ENCODE measurements at regions not wholly inside any gene's neighbourhood (a gene's known extent, or its start where the extent isn't known, plus 50 kb on each side); places are given as distances from the start of the nearest gene placed in this dataset.

DNA sequence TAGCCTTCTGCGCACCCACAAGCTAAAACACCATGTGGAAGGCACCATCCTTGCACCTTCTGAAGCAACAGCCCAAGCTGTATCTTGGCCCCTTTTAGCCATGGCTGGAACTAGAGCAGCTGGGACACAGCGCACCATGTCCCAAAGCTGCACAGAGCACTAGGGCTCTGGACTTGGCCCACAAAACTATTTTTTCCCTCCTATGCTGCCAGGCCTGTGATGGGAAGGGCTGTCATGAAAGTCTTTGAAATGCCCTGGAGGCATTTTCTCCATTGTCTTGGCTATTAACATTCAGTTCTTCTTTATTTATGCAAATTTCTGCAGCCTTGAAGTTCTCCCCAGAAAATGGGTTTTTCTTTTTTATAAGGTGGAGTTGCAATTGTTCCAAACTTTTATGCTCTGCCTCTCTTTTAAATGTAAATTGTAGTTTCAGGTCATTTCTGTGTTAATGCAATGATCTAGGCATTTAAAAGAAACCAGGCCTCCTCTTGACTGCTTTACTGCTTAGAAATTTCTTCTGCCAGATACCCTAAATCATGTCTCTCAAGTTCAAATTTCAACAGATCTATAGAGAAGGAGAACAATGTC is 996.3 kb downstream of the TAF11L14 start:
- TF ChIP-seq, protein P1, sequence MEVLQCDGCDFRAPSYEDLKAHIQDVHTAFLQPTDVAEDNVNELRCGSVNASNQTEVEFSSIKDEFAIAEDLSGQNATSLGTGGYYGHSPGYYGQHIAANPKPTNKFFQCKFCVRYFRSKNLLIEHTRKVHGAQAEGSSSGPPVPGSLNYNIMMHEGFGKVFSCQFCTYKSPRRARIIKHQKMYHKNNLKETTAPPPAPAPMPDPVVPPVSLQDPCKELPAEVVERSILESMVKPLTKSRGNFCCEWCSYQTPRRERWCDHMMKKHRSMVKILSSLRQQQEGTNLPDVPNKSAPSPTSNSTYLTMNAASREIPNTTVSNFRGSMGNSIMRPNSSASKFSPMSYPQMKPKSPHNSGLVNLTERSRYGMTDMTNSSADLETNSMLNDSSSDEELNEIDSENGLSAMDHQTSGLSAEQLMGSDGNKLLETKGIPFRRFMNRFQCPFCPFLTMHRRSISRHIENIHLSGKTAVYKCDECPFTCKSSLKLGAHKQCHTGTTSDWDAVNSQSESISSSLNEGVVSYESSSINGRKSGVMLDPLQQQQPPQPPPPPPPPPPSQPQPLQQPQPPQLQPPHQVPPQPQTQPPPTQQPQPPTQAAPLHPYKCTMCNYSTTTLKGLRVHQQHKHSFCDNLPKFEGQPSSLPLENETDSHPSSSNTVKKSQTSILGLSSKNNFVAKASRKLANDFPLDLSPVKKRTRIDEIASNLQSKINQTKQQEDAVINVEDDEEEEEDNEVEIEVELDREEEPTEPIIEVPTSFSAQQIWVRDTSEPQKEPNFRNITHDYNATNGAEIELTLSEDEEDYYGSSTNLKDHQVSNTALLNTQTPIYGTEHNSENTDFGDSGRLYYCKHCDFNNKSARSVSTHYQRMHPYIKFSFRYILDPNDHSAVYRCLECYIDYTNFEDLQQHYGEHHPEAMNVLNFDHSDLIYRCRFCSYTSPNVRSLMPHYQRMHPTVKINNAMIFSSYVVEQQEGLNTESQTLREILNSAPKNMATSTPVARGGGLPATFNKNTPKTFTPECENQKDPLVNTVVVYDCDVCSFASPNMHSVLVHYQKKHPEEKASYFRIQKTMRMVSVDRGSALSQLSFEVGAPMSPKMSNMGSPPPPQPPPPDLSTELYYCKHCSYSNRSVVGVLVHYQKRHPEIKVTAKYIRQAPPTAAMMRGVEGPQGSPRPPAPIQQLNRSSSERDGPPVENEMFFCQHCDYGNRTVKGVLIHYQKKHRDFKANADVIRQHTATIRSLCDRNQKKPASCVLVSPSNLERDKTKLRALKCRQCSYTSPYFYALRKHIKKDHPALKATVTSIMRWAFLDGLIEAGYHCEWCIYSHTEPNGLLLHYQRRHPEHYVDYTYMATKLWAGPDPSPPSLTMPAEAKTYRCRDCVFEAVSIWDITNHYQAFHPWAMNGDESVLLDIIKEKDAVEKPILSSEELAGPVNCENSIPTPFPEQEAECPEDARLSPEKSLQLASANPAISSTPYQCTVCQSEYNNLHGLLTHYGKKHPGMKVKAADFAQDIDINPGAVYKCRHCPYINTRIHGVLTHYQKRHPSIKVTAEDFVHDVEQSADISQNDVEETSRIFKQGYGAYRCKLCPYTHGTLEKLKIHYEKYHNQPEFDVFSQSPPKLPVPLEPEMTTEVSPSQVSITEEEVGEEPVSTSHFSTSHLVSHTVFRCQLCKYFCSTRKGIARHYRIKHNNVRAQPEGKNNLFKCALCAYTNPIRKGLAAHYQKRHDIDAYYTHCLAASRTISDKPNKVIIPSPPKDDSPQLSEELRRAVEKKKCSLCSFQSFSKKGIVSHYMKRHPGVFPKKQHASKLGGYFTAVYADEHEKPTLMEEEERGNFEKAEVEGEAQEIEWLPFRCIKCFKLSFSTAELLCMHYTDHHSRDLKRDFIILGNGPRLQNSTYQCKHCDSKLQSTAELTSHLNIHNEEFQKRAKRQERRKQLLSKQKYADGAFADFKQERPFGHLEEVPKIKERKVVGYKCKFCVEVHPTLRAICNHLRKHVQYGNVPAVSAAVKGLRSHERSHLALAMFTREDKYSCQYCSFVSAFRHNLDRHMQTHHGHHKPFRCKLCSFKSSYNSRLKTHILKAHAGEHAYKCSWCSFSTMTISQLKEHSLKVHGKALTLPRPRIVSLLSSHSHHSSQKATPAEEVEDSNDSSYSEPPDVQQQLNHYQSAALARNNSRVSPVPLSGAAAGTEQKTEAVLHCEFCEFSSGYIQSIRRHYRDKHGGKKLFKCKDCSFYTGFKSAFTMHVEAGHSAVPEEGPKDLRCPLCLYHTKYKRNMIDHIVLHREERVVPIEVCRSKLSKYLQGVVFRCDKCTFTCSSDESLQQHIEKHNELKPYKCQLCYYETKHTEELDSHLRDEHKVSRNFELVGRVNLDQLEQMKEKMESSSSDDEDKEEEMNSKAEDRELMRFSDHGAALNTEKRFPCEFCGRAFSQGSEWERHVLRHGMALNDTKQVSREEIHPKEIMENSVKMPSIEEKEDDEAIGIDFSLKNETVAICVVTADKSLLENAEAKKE (CRISPR knock-in tag; IDR thresholded peaks at IDR 0.05): no peak
- TF ChIP-seq ZNF114 (CRISPR knock-in tag; IDR thresholded peaks at IDR 0.05) (no peak), ZNF331 (CRISPR knock-in tag; IDR thresholded peaks at IDR 0.05; ENCODE audit: low read depth) (no peak), STAT1 (IDR thresholded peaks at IDR 0.05; ENCODE audit: unreplicated experiment) (no peak), POLR2AphosphoS5 (IDR thresholded peaks at IDR 0.05; ENCODE audit: low read depth) (no peak), EZH2phosphoT487 (IDR thresholded peaks at IDR 0.05; ENCODE audit: unreplicated experiment) (no peak), NANOG (IDR thresholded peaks at IDR 0.05; ENCODE audit: borderline replicate concordance) (no peak), CREB1 (CRISPR knock-in tag; IDR thresholded peaks at IDR 0.05; ENCODE audit: low read depth) (no peak), EZH2 (IDR thresholded peaks at IDR 0.05; ENCODE audit: low read depth, unreplicated experiment) (no peak), JUNB (IDR thresholded peaks at IDR 0.05; ENCODE audit: unreplicated experiment) (no peak)
- TF ChIP-seq, protein P2, sequence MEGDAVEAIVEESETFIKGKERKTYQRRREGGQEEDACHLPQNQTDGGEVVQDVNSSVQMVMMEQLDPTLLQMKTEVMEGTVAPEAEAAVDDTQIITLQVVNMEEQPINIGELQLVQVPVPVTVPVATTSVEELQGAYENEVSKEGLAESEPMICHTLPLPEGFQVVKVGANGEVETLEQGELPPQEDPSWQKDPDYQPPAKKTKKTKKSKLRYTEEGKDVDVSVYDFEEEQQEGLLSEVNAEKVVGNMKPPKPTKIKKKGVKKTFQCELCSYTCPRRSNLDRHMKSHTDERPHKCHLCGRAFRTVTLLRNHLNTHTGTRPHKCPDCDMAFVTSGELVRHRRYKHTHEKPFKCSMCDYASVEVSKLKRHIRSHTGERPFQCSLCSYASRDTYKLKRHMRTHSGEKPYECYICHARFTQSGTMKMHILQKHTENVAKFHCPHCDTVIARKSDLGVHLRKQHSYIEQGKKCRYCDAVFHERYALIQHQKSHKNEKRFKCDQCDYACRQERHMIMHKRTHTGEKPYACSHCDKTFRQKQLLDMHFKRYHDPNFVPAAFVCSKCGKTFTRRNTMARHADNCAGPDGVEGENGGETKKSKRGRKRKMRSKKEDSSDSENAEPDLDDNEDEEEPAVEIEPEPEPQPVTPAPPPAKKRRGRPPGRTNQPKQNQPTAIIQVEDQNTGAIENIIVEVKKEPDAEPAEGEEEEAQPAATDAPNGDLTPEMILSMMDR (conservative IDR thresholded peaks at IDR 0.05; ENCODE audit: low read depth in 2 of 2): no peak
- TF ChIP-seq, protein P3, sequence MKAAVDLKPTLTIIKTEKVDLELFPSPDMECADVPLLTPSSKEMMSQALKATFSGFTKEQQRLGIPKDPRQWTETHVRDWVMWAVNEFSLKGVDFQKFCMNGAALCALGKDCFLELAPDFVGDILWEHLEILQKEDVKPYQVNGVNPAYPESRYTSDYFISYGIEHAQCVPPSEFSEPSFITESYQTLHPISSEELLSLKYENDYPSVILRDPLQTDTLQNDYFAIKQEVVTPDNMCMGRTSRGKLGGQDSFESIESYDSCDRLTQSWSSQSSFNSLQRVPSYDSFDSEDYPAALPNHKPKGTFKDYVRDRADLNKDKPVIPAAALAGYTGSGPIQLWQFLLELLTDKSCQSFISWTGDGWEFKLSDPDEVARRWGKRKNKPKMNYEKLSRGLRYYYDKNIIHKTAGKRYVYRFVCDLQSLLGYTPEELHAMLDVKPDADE (IDR thresholded peaks at IDR 0.05): no peak
- TF ChIP-seq, protein P4, sequence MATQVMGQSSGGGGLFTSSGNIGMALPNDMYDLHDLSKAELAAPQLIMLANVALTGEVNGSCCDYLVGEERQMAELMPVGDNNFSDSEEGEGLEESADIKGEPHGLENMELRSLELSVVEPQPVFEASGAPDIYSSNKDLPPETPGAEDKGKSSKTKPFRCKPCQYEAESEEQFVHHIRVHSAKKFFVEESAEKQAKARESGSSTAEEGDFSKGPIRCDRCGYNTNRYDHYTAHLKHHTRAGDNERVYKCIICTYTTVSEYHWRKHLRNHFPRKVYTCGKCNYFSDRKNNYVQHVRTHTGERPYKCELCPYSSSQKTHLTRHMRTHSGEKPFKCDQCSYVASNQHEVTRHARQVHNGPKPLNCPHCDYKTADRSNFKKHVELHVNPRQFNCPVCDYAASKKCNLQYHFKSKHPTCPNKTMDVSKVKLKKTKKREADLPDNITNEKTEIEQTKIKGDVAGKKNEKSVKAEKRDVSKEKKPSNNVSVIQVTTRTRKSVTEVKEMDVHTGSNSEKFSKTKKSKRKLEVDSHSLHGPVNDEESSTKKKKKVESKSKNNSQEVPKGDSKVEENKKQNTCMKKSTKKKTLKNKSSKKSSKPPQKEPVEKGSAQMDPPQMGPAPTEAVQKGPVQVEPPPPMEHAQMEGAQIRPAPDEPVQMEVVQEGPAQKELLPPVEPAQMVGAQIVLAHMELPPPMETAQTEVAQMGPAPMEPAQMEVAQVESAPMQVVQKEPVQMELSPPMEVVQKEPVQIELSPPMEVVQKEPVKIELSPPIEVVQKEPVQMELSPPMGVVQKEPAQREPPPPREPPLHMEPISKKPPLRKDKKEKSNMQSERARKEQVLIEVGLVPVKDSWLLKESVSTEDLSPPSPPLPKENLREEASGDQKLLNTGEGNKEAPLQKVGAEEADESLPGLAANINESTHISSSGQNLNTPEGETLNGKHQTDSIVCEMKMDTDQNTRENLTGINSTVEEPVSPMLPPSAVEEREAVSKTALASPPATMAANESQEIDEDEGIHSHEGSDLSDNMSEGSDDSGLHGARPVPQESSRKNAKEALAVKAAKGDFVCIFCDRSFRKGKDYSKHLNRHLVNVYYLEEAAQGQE (IDR thresholded peaks at IDR 0.05; ENCODE audit: unreplicated experiment): no peak
- Mint-ChIP-seq H3K27ac (no peak overlapping the region), H3K36me3 (ENCODE audit: low read depth) (peaks cover 10% of the 10 kb centered on the region; the same call in 1 of the 3 replicates), H3K27me3 (ENCODE audit: insufficient read depth, low read depth, poor library complexity) (peaks cover 9% of the 10 kb centered on the region), H3K4me1 (peaks cover 14% of the 10 kb centered on the region; the same call in 2 of the 3 replicates), H3K4me3 (no peak overlapping the region), H3K9me3 (peaks cover 9% of the 10 kb centered on the region)
- Histone ChIP-seq H3K79me2 (replicated peaks; ENCODE audit: insufficient read depth) (no peaks in the 10 kb centered on the region; the same call in 1 of the 2 replicates), H3K9me2 (ENCODE audit: insufficient read depth) (peaks cover 8% of the 10 kb centered on the region), H4K20me1 (replicated peaks; ENCODE audit: insufficient read depth) (no peaks in the 10 kb centered on the region), H3K36me3 (ENCODE audit: insufficient read depth) (no peaks in the 10 kb centered on the region; the same call in 1 of the 2 replicates), H3F3A (replicated peaks; ENCODE audit: low read depth) (no peaks in the 10 kb centered on the region), H2AFZ (no peak overlapping the region), H3K27ac (ENCODE audit: low read depth) (no peak overlapping the region), H3K4me3 (no peak overlapping the region), H3K4me2 (no peak overlapping the region), H3K4me1 (ENCODE audit: insufficient read depth) (peaks cover 23% of the 10 kb centered on the region), H3K27me3 (ENCODE audit: insufficient read depth) (no peaks in the 10 kb centered on the region)
- ATAC-seq: no peak
- DNase-seq (ENCODE audit: low spot score): no peak
